ENCODE measurements at regions not wholly inside any gene's neighbourhood (a gene's known extent, or its start where the extent isn't known, plus 50 kb on each side); places are given as distances from the start of the nearest gene placed in this dataset.
"Not testable (repeated sequence)": the region's sequence is repeated elsewhere in the genome, so short reads cannot be mapped to it uniquely, and the experiment has no call there.

- Histone ChIP-seq H3K4me1 (ENCODE audit: insufficient read depth, low read length) (no peaks in the 10 kb centered on the region), H3K36me3 (ENCODE audit: insufficient read depth, low read length) (no peaks in the 10 kb centered on the region), H3K9ac (ENCODE audit: low read depth, low read length) (no peak overlapping the region), H3K9me3 (ENCODE audit: control insufficient read depth, insufficient read depth, low read length) (no peaks in the 10 kb centered on the region)
Measured at GRCh38 chr4:64105903-64106302, 303.3 kb downstream of the TECRL start.

GRCh38 chr4:64095398-64095797 is 313.9 kb downstream of the TECRL start:
- no peaks in the 10 kb centered on the region for H3K4me1 ChIP-seq (ENCODE audit: insufficient read depth, low read length)
- H3K9ac ChIP-seq (ENCODE audit: low read depth, low read length): no peak overlapping the region
- H3K36me3 ChIP-seq (ENCODE audit: insufficient read depth, low read length): no peaks in the 10 kb centered on the region
- H3K9me3 ChIP-seq (ENCODE audit: control insufficient read depth, insufficient read depth, low read length): no peaks in the 10 kb centered on the region

GRCh38 chr4:64079316-64079715 is 329.9 kb downstream of the TECRL start:
- Histone ChIP-seq H3K9ac (ENCODE audit: low read depth, low read length) (no peak overlapping the region), H3K4me1 (ENCODE audit: insufficient read depth, low read length) (peaks cover 5% of the 10 kb centered on the region; the same call in 1 of the 2 replicates), H3K36me3 (ENCODE audit: insufficient read depth, low read length) (no peaks in the 10 kb centered on the region), H3K9me3 (ENCODE audit: control insufficient read depth, insufficient read depth, low read length) (no peaks in the 10 kb centered on the region)

- Histone ChIP-seq H3K36me3 (ENCODE audit: insufficient read depth, low read length) (no peaks in the 10 kb centered on the region), H3K9me3 (ENCODE audit: control insufficient read depth, insufficient read depth, low read length) (no peaks in the 10 kb centered on the region), H3K9ac (ENCODE audit: low read depth, low read length) (no peak overlapping the region), H3K4me1 (ENCODE audit: insufficient read depth, low read length) (no peaks in the 10 kb centered on the region)
Measured at GRCh38 chr4:64068096-64068495, 341.2 kb downstream of the TECRL start.

GRCh38 chr4:64062991-64063390 is 346.3 kb downstream of the TECRL start:
- Histone ChIP-seq H3K9ac (ENCODE audit: low read depth, low read length) (no peak overlapping the region), H3K9me3 (ENCODE audit: control insufficient read depth, insufficient read depth, low read length) (no peaks in the 10 kb centered on the region), H3K4me1 (ENCODE audit: insufficient read depth, low read length) (no peaks in the 10 kb centered on the region), H3K36me3 (ENCODE audit: insufficient read depth, low read length) (no peaks in the 10 kb centered on the region)

- H3K9ac ChIP-seq (ENCODE audit: low read depth, low read length); H3K4me1 ChIP-seq (ENCODE audit: insufficient read depth, low read length); H3K9me3 ChIP-seq (ENCODE audit: control insufficient read depth, insufficient read depth, low read length); H3K36me3 ChIP-seq (ENCODE audit: insufficient read depth, low read length): not testable (repeated sequence)
Measured at GRCh38 chr4:64037033-64037432, 372.2 kb downstream of the TECRL start.

GRCh38 chr4:64022560-64022959 is 386.7 kb downstream of the TECRL start:
- no peak overlapping the region for H3K9ac ChIP-seq (ENCODE audit: low read depth, low read length)
- no peaks in the 10 kb centered on the region for H3K9me3 ChIP-seq (ENCODE audit: control insufficient read depth, insufficient read depth, low read length)
- H3K36me3 ChIP-seq (ENCODE audit: insufficient read depth, low read length): no peaks in the 10 kb centered on the region
- H3K4me1 ChIP-seq (ENCODE audit: insufficient read depth, low read length): no peaks in the 10 kb centered on the region

- Histone ChIP-seq H3K9ac (ENCODE audit: low read depth, low read length) (no peak overlapping the region), H3K4me1 (ENCODE audit: insufficient read depth, low read length) (no peaks in the 10 kb centered on the region), H3K9me3 (ENCODE audit: control insufficient read depth, insufficient read depth, low read length) (no peaks in the 10 kb centered on the region), H3K36me3 (ENCODE audit: insufficient read depth, low read length) (no peaks in the 10 kb centered on the region)
Measured at GRCh38 chr4:64016893-64017292, 392.4 kb downstream of the TECRL start.

- no peaks in the 10 kb centered on the region for H3K9me3 ChIP-seq (ENCODE audit: control insufficient read depth, insufficient read depth, low read length)
Measured at GRCh38 chr4:64014647-64015046, 394.6 kb downstream of the TECRL start.

GRCh38 chr4:64001229-64001898 is 407.9 kb downstream of the TECRL start:
- no peaks in the 10 kb centered on the region for H3K9me3 ChIP-seq (ENCODE audit: control insufficient read depth, insufficient read depth, low read length)
- no peak overlapping the region for H3K9ac ChIP-seq (ENCODE audit: low read depth, low read length)
- H3K4me1 ChIP-seq (ENCODE audit: insufficient read depth, low read length): no peaks in the 10 kb centered on the region
- H3K36me3 ChIP-seq (ENCODE audit: insufficient read depth, low read length): no peaks in the 10 kb centered on the region

More at GRCh38 chr4:64014647-64015046, 394.6 kb downstream of the TECRL start:
- H3K4me1 ChIP-seq (ENCODE audit: insufficient read depth, low read length): no peaks in the 10 kb centered on the region
- H3K9ac ChIP-seq (ENCODE audit: low read depth, low read length): no peak overlapping the region
- no peaks in the 10 kb centered on the region for H3K36me3 ChIP-seq (ENCODE audit: insufficient read depth, low read length)

- Histone ChIP-seq H3K36me3 (ENCODE audit: insufficient read depth, low read length) (no peaks in the 10 kb centered on the region), H3K9me3 (ENCODE audit: control insufficient read depth, insufficient read depth, low read length) (no peaks in the 10 kb centered on the region), H3K9ac (ENCODE audit: low read depth, low read length) (no peak overlapping the region), H3K4me1 (ENCODE audit: insufficient read depth, low read length) (no peaks in the 10 kb centered on the region)
Measured at GRCh38 chr4:64000241-64000640, 409.0 kb downstream of the TECRL start.

GRCh38 chr4:63986253-63986652 is 423.0 kb downstream of the TECRL start:
- H3K36me3 ChIP-seq (ENCODE audit: insufficient read depth, low read length): no peaks in the 10 kb centered on the region
- H3K9ac ChIP-seq (ENCODE audit: low read depth, low read length): no peak overlapping the region
- peaks cover 9% of the 10 kb centered on the region for H3K9me3 ChIP-seq (ENCODE audit: control insufficient read depth, insufficient read depth, low read length)
- no peaks in the 10 kb centered on the region for H3K4me1 ChIP-seq (ENCODE audit: insufficient read depth, low read length)

GRCh38 chr4:63983224-63983623 is 426.0 kb downstream of the TECRL start:
- H3K36me3 ChIP-seq (ENCODE audit: insufficient read depth, low read length): no peaks in the 10 kb centered on the region
- no peaks in the 10 kb centered on the region for H3K4me1 ChIP-seq (ENCODE audit: insufficient read depth, low read length)
- H3K9me3 ChIP-seq (ENCODE audit: control insufficient read depth, insufficient read depth, low read length): peaks cover 9% of the 10 kb centered on the region
- H3K9ac ChIP-seq (ENCODE audit: low read depth, low read length): no peak overlapping the region

- H3K36me3 ChIP-seq (ENCODE audit: insufficient read depth, low read length): no peaks in the 10 kb centered on the region
- H3K4me1 ChIP-seq (ENCODE audit: insufficient read depth, low read length): no peaks in the 10 kb centered on the region
- no peak overlapping the region for H3K9ac ChIP-seq (ENCODE audit: low read depth, low read length)
- no peaks in the 10 kb centered on the region for H3K9me3 ChIP-seq (ENCODE audit: control insufficient read depth, insufficient read depth, low read length)
Measured at GRCh38 chr4:63965875-63966274, 443.4 kb downstream of the TECRL start.

GRCh38 chr4:63942706-63943286 is 466.5 kb downstream of the TECRL start:
- H3K4me1 ChIP-seq (ENCODE audit: insufficient read depth, low read length); H3K9ac ChIP-seq (ENCODE audit: low read depth, low read length); H3K9me3 ChIP-seq (ENCODE audit: control insufficient read depth, insufficient read depth, low read length); H3K36me3 ChIP-seq (ENCODE audit: insufficient read depth, low read length): not testable (repeated sequence)
